DMS 273 (cell line): ENCODE measurements at regions not wholly inside any gene's neighbourhood (a gene's known extent, or its start where the extent isn't known, plus 50 kb on each side); places are given as distances from the start of the nearest gene placed in this dataset.
"Not testable (repeated sequence)": the region's sequence is repeated elsewhere in the genome, so short reads cannot be mapped to it uniquely, and the experiment has no call there.

Experiments used
- DNase-seq: peaks from one replicate; lab custom pipeline; 2025; ENCODE audit not compliant: unreplicated experiment; lab: John Stamatoyannopoulos, UW

DNA sequence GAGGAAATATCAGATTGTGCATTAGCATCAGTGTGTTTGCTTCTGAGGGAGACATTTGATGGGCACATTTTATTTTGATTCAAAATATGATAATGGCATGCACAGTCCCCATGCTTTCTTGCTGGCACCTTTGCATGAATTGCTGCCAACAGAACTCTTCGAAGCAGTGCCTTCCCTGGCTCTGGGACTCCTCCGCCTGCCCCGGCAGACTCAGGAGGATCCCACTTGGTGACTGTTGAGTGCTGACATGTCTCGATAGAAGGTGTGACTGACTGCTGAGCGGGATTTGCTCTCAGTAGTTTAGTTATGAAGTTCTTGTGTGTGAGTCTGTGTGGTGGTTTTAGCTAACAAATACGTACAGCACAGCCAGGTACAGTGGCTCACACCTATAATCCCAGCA lies 239.7 kb downstream of the FGF9 start:
- no peak for DNase-seq

GRCh38 chr13:21911646-21912298 lies 240.9 kb downstream of the FGF9 start:
- DNase-seq = no peak

GRCh38 chr13:21913010-21913409 lies 242.1 kb downstream of the FGF9 start:
- DNase-seq = peak; percentile 1

GRCh38 chr13:21917086-21918015 lies 246.5 kb downstream of the FGF9 start:
- DNase-seq = no peak

DNA sequence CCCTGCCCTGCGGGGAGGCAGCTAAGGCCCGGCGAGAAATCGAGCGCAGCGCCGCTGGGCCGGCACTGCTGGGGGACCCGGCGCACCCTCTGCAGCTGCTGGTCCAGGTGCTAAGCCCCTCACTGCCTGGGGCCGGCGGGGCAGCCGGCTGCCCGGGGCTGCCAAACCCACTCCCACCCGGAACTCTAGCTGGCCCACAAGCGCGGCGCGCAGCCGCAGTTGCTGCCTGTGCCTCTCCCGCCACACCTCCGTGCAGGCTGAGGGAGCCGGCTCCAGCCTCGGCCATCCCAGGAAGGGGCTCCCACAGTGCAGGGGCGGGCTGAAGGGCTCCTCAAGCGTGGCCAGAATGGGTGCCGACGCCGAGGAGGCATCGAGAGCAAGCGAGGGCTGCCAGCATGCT lies 249.9 kb downstream of the FGF9 start:
- not testable (repeated sequence) for DNase-seq

DNA sequence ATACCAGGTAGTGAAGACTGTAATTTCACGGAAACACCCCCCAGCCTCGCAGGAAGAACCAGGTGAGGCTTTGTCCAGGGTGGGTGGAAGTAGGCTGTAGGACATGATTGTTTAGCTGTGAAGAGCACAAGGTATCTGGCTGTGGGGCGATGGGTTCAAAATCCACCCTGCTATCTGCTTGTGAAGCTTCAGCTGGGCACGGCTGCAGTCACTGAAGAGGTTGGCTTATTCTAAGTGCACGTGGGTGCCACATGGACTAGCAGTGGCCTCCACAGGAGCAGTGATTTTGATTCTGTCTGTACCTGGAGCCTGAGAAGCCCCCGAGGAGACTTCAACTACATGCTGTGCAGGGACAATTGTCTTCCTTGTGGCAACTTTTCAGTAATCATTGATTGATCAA lies 254.1 kb downstream of the FGF9 start:
- DNase-seq = no peak

- no peak for DNase-seq
These were observed 254.8 kb downstream of the FGF9 start for GRCh38 chr13:21925720-21926119.

DNA sequence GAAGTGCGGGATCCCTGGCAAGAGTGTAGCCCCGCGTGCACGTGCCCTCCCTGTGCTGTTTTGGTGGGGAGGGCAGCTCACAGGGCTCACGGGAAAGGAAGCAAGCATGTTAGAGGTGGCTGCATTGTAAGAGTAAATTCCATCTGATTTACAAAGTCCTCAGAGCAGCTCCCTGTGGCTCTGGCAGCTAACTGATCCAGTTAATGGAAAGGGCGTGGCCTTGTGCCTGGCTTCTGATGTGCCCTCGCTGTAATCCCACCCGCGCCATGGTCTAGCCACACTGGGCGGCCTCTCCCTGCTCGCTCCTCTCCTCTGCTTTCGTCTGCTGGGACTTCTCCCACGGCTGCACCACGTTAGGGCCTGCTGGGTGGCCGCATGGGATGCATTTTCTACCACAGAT lies 258.5 kb downstream of the FGF9 start:
- no peak for DNase-seq

DNA sequence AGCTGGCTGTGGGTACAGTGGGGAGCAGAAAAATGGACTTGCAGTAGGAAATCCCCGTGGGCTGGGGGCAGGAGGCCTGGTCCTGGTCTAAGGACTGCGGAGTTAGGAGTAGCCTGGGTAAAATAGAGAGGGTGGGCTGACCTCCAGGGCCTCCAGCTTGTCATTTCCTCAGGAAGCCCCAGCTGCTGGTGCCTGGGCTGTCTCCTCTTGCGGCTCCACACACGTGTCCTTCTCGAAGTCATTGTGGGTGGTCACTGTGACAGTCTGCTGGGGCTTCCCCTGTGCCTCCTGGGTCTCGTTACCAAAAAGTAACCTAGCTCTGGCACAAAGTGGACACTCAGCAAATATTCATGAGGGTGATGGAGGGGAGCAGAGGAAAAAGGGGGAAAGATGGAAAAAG lies 259.7 kb downstream of the FGF9 start:
- DNase-seq = no peak

DNA sequence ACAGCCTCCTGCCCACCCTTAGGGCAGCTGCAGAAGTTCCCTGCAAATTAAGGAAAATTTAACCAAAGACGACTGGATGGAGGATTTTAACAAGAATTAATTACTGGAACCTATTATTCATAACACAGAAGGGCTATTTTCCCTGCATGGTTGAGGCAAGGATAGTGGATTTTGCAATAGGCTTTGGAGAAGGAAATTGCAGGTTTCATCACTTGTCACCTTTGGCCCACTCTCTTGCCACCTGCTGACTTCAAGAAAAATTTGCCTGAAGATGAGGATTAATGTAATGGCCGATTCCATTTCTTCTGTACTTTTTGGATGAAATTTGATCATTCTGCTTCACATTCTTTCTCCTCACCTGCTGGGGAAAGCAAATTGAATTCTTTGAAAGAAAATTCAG lies 261.7 kb downstream of the FGF9 start:
- DNase-seq = no peak

DNA sequence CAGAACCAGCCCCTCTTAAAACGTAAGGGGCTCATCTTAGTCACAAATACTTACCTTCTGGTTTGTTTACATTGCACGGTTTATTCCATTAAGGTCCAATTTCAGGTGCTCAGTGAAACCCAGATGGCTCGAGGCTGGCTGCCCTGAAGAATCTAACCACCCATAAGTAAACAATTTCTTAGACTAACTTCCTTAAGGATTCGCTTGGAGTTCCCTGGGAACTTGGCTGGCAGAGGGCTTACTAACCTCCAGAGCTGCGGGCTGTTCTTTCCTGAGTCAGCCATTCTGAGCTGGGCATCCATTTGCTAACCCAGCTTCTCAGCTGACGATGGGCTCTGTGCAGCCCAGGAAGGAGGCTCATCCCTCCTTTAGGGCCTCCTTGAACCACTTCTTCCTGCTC lies 262.1 kb downstream of the FGF9 start:
- no peak for DNase-seq

DNA sequence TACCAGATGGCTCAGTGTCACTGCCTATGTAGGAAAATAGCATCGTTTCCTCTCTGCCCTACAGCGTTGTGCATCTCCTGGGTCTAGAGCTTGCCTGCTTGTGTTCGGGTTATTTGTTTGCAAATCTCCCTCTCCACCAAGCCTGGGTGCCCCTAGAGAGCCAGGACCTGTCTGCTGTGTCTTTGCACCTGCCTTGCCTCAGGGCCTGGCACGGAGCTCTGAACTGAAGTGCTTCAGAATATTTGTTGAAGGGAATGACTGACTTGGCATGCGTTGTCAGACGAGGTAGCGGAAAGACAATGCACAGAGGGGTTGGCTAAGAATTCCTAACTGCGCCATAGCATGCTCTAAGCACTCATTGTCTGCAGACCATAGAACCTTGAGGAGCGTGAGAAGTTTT lies 263.4 kb downstream of the FGF9 start:
- DNase-seq = no peak

- DNase-seq = no peak
These were observed 265.8 kb downstream of the FGF9 start for GRCh38 chr13:21936674-21937073.

DNA sequence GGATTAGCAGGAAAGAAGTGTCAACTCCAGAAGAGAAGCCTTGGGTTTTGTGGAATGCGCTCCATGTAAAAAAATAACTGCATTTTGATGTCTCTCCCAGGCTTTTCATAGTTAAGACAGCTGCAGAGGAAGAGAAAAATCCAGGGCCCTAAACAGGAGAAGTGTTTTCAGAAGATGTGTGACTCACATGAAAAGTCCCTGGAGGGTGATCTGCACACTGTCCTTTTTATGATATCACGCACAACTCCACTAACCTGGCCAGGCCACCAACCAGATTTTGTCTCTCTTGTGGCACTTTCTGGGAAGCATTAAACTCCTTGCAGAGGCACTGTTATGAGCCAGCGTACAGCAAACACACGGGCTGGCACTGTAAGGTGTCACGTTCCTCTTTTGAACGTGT lies 267.3 kb downstream of the FGF9 start:
- DNase-seq = no peak

DNA sequence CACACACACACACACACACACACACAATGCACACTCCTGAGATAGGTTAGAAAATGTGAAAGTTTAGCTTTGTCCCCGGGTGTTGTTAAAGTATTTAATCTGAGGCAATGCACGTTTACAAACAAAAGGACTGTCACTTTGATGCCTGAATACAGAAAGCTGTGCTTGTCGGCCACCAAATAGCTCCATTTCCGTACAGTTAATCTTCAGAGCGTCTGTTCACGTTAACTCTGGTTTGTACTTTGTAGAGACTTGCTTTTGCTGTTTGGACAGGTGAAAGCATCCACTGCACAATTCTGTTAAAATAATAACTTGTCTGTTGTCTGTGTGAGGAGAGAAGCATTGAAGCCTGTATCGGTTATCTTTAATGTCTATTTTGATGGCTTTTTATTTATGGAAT lies 267.8 kb downstream of the FGF9 start:
- DNase-seq = no peak

- no peak for DNase-seq
These were observed 271.2 kb downstream of the FGF9 start for GRCh38 chr13:21942061-21942460.

- DNase-seq = no peak
These were observed 273.7 kb downstream of the FGF9 start for GRCh38 chr13:21944610-21945009.

DNA sequence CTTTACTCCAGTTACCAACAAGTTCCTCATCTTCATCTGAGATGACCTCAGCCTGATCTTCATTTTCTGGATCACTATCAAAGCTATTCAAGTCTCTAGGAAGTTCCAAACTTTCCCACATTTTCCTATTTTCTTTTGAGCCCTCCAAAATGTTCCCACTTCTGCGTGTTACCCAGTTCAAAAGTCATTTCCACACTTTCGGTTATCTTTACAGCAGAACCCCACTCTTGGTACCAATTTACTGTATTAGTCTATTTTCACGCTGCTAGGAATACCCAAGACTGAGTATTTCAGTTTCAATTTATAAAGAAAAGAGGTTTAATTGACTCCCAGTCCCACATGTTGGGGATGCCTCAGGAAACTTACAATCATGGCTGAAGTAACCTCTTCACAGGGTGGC lies 274.3 kb downstream of the FGF9 start:
- no peak for DNase-seq

GRCh38 chr13:21946964-21947363 lies 276.1 kb downstream of the FGF9 start:
- DNase-seq = no peak

DNA sequence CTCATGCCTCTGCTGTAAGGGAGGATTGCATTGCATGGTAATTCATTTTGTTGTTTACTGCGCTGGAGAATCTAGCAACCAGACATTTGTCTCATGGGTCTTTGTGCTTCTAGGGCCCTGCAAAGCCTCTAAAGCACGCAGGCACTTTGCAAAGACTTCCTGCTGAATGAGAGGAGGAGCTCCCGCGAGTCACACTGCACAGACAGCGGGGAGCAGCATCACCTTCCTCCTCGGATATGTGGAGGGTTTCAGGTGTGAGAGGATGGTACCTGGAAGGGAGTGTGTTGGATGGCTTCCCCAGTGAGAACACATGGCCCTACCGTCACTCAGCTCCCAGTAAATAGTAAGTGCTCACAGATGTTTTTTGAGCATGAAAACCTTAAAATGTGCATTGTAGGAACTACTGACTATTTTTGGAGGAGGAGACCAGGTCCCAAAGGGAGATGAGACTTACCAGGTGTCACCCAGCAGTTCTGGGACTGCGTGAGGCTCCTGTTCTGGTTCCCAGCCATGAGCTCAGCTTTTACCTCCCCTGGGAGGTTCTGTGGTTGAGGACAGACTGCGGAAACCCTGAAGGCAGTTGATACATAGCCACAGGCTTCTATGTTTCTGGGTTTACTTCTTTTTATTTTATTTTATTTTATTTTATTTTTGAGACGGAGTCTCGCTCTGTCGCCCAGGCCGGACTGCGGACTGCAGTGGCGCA lies 278.0 kb downstream of the FGF9 start:
- no peak for DNase-seq

- peak; percentile 35 for DNase-seq
These were observed 279.1 kb downstream of the FGF9 start for GRCh38 chr13:21949818-21950429.
